Dedifferentiated amniotic fluid mesenchymal stem cell (primary cell): ENCODE measurements at regions not wholly inside any gene's neighbourhood (a gene's known extent, or its start where the extent isn't known, plus 50 kb on each side); places are given as distances from the start of the nearest gene placed in this dataset.
"Not testable (repeated sequence)": the region's sequence is repeated elsewhere in the genome, so short reads cannot be mapped to it uniquely, and the experiment has no call there.

Experiments
- DNase-seq: peaks from one replicate; pipeline ENCODE4 v3.0.0-alpha.2; 2016; ENCODE audit errors: extremely low spot score

DNA sequence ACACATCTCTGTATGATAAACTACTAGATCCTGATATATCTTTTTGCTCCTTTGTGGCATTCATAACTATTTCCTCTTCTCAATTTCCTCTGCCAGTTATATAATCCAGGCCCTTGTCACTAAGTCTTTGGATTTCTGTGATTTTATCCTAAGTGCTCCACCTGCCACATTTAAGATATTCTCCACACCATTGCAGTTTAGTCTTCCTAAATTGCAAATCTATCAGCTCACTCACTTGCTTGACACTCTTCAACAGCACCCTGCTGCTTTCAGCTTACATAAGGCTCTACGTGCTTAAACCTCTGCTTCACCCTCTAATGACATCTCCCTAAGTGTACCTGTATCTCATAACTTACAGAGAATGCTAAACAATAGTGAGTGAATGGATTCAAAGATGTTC lies 1032.2 kb upstream of the SEL1L start:
- DNase-seq = no peak

DNA sequence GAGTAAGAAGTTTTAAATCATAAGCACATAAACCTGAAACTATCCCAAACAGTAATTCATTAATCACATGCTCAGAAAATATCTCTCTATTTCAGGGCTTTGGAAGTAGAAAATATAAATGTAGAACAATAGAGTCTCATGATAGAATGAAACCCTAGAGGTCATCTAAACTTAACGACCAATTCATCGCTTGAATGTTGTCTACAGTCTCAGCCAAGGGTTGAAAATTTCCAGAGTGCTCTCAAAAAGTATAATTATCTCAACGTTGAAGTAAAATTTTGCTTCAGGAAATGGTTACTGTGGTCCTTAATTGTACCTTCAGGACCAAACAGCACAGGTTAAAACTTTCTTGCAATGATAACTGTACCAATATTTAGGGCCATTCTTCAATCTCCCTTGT lies 1053.6 kb upstream of the SEL1L start:
- no peak for DNase-seq

- DNase-seq = no peak
Measured at GRCh38 chr14:82595466-82595865, 1061.8 kb upstream of the SEL1L start.

DNA sequence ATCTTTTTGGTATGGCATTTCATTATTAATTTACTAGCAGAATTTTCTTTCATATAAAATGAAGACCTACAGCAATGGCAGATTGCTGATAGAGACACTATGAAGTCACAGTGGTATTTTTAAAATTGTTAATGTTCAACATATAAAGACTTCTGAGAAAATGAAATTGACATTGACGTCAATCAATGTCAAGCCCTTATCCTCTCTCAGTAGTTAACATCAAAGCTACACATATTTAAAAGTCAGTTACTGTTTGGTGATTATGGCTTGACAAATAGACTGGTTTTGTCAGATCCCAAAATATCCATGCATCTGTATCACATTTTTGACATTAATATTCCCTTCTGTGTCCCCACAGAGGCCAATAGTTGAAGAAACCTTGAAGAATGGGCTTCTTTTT lies 1069.1 kb upstream of the SEL1L start:
- DNase-seq = no peak

DNA sequence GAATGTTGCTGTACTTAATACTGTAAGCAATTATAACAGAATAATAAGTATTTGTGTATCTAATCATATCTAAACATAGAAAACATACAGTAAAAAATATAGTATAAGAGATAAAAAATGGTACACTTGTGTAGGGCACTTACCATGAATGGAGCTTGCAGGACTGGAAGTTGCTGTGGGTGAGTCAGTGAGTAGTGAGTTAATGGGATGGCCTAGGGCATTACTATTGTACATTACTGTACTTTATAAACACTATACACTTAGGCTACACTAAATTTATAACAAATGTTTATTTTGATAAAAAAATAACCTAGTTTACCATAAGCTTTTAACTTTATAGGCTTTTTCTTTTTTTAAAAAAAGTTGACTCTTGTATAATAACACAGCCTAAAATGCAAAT lies 1071.2 kb upstream of the SEL1L start:
- no peak for DNase-seq

DNA sequence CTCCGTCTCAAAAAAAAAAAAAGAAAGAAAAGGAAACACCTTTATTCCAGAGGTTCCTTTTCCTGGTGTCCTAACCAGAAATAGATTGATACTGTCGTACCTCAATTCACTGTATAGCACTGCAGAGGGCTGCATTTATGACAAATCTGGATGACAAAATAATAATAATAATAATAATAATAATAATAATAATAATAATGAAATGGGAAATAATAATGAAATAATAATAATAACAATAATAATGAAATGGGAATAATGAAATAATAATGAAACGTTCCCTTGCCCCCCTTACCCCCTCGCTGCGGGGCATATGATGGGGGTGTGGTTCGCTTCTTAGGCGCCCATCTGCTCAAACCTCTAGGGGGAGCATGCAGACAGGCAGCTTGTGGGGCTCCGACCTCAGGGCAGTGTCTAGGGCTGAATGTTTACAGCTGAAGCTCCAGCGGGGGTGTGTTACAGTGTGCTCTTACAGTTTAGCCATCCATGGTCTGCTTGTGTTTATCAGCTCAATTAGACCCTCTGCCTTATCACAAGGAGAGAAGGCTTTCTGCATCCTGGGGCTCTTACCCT lies 1088.3 kb upstream of the SEL1L start:
- DNase-seq = no peak

GRCh38 chr14:82626156-82627066 lies 1092.8 kb upstream of the SEL1L start:
- no peak for DNase-seq

GRCh38 chr14:82635915-82636314 lies 1102.3 kb upstream of the SEL1L start:
- no peak for DNase-seq

- DNase-seq = no peak
Measured at GRCh38 chr14:82636426-82636825, 1102.8 kb upstream of the SEL1L start.

- DNase-seq = no peak
Measured at GRCh38 chr14:82641050-82641540, 1107.4 kb upstream of the SEL1L start.

DNA sequence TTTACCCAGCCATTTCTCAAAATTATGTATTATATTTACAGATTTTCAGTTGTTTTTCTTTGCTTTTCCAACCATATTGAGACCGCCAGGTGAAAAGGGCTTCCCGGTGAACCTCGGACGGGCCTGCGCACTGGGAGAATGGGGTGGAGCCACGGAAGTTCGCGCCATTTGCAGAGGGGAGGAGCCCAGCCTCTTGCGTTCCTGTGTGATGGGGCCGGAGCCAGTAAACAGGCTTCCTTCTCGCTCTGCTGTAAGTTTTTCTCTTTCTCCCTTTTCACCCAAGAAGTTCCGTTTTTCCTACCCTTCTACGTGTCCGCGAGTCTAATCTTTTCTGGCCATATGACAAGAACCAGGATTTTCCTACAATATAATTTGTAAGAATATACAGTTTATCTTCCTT lies 1108.8 kb upstream of the SEL1L start:
- DNase-seq = no peak

- no peak for DNase-seq
Measured at GRCh38 chr14:82647088-82647810, 1113.6 kb upstream of the SEL1L start.

GRCh38 chr14:82655770-82656169 lies 1122.1 kb upstream of the SEL1L start:
- no peak for DNase-seq

- DNase-seq = no peak
Measured at GRCh38 chr14:82657186-82657675, 1123.6 kb upstream of the SEL1L start.

DNA sequence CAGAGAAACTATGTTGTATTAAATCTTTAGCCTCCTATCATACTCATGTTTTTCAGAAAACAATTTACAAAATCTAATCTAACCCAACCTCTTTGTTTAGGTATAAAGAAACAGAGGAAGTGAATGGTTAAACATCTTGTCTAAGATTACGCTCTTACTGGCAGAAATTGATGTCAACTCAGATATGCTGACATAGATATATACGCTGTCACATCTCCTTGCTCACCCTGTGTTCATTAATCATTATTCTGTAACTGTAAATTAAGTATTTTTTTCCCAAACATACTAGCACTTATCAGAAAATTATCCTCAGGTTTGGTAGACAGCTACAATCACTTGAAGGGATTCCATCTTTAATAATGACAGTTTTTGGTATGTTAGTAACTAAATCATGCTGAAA lies 1127.6 kb upstream of the SEL1L start:
- no peak for DNase-seq

DNA sequence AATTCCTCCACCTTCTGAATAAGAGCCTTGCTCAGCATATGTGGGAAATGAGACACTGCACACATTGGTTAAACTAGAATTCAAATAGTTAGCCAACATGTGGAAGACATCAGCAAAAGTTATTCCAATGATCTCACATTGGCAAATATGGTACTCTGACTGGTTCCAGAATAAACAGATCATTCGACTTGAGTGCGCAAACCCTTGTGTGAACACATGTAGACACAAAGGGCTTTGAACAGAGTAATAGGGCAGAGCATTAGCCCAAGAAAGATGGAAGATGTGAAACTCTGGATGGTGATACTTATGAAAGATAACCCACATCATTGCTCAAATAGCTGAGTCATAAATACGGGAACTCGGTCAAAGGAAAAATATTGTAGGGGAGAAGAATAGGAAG lies 1133.4 kb upstream of the SEL1L start:
- no peak for DNase-seq

DNA sequence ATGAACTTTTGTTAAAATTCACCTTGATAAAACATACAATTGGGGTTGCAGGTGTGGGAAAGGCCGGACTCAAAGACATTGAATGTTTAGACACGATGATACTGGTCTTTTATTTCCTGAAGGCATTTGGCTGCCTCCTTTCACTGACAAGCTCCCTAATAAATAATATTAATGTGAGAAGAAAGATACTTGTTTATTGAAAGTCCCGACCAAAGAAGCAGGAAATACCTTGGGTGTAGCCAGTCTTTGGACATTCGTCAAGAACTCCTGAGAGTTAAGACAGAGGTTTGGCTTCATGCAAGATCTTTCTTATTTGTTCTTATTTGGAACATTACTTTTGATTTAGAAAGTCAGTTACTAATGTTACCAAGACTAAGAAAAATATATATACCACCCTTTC lies 1133.8 kb upstream of the SEL1L start:
- DNase-seq = no peak

- DNase-seq = no peak
Measured at GRCh38 chr14:82676403-82676802, 1142.8 kb upstream of the SEL1L start.

DNA sequence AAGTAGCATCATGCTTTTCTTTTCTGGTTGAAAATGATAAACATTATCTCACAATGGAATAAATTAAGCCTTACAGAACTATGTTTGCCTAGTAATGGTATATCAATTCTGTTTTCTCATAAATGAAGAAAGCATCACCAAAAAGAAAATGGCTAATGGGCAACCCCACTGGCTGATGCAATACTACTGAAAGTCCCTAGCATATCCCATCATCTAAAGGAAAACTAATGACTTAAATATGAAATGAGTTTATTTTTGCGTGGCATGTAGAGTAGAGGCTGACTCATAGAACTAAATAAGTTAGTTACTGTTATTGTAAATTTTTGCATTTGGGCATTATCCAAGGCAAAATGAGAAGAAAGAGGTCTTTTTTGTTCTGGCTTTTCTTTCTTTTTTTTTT lies 1156.3 kb upstream of the SEL1L start:
- DNase-seq = peak; percentile 42

GRCh38 chr14:82691191-82691590 lies 1157.5 kb upstream of the SEL1L start:
- DNase-seq = not testable (repeated sequence)

- DNase-seq = no peak
Measured at GRCh38 chr14:82694820-82695219, 1161.2 kb upstream of the SEL1L start.

DNA sequence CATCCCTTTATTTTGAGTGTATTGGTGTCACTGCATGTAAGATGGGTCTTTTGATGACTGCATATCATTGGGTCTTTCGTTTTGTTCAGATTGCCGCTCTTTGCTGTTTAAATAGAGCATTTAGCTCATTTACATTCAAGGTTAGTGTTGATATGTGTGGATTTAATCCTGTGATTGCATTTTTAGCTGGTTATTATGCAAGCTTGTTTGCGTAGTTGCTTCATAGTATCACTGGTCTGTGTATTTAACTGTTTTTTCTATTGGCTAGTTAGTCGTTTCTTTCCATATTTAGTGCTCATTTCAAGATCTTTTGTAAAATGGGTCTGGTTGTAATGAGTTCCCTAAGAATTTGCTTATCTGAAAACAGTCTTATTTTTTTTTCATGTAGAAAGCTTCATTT lies 1170.6 kb upstream of the SEL1L start:
- DNase-seq = no peak
